GM23338 (cell line): ENCODE measurements at regions not wholly inside any gene's neighbourhood (a gene's known extent, or its start where the extent isn't known, plus 50 kb on each side); places are given as distances from the start of the nearest gene placed in this dataset.

Experiments used
- ATAC-seq: fragments of 200-7000 bp; cut with Tn5 transposase; 3 replicates; pipeline ENCODE4 v1.9.1; 2020
- DNase-seq: peaks from one replicate; pipeline ENCODE4 v3.0.0-alpha.2; 2015; ENCODE audit warnings: low spot score
- H2AFZ ChIP-seq: fragments of 200-600 bp; sonication (generic); 2 replicates; pipeline ENCODE4 v1.8.0; 2016; ENCODE audit warnings: antibody characterized with exemption, mild to moderate bottlenecking, moderate library complexity
- H3F3A ChIP-seq: fragments of 200-600 bp; sonication (generic); replicated peaks from 2 replicates; pipeline ENCODE4 v1.8.0; 2017; ENCODE audit warnings: antibody characterized with exemption, mixed run types, low read depth
- H3K27ac ChIP-seq: fragments of 200-600 bp; sonication (generic); 2 replicates; pipeline ENCODE4 v1.6.1; 2016; ENCODE audit warnings: low read depth
- H3K27me3 ChIP-seq: fragments of 200-600 bp; sonication (generic); 2 replicates; pipeline ENCODE4 v1.8.0; 2016; ENCODE audit warnings: mild to moderate bottlenecking, mixed run types, moderate library complexity; ENCODE audit not compliant: insufficient read depth
- H3K36me3 ChIP-seq: fragments of 200-600 bp; sonication (generic); 2 replicates; pipeline ENCODE4 v1.8.0; 2016; ENCODE audit warnings: mild to moderate bottlenecking; ENCODE audit not compliant: insufficient read depth
- H3K4me1 ChIP-seq: fragments of 200-600 bp; sonication (generic); 2 replicates; pipeline ENCODE4 v1.8.0; 2016; ENCODE audit warnings: mild to moderate bottlenecking, moderate library complexity; ENCODE audit not compliant: insufficient read depth
- H3K4me2 ChIP-seq: fragments of 200-600 bp; sonication (generic); 2 replicates; pipeline ENCODE4 v1.7.1; 2017; ENCODE audit warnings: mixed run types
- H3K4me3 ChIP-seq: fragments of 200-600 bp; sonication (generic); 2 replicates; pipeline ENCODE4 v1.6.1; 2016; ENCODE audit warnings: mixed run types
- H3K79me2 ChIP-seq: fragments of 200-600 bp; sonication (generic); replicated peaks from 2 replicates; pipeline ENCODE4 v1.8.0; 2017; ENCODE audit warnings: mild to moderate bottlenecking; ENCODE audit not compliant: insufficient read depth
- H3K9me2 ChIP-seq: fragments of 200-600 bp; sonication (generic); 2 replicates; pipeline ENCODE4 v1.8.0; 2017; ENCODE audit not compliant: insufficient read depth
- H4K20me1 ChIP-seq: fragments of 200-600 bp; sonication (generic); replicated peaks from 2 replicates; pipeline ENCODE4 v1.8.0; 2017; ENCODE audit warnings: mild to moderate bottlenecking; ENCODE audit not compliant: insufficient read depth
- H3K27ac Mint-ChIP-seq: 2 replicates; pipeline ENCODE4 v1.8.0; 2020; ENCODE audit warnings: inconsistent platforms, mild to moderate bottlenecking, moderate library complexity, mixed read lengths
- H3K27me3 Mint-ChIP-seq: 3 replicates; pipeline ENCODE4 v1.8.0; 2022; ENCODE audit warnings: low read depth, mild to moderate bottlenecking, moderate library complexity, mixed read lengths, inconsistent platforms; ENCODE audit not compliant: insufficient read depth, poor library complexity
- H3K36me3 Mint-ChIP-seq: 3 replicates; pipeline ENCODE4 v1.8.0; 2021; ENCODE audit warnings: low read depth, mild to moderate bottlenecking, inconsistent platforms, moderate library complexity, mixed read lengths
- H3K4me1 Mint-ChIP-seq: 3 replicates; pipeline ENCODE4 v1.8.0; 2020; ENCODE audit warnings: mild to moderate bottlenecking, inconsistent platforms, mixed read lengths
- H3K4me3 Mint-ChIP-seq: 3 replicates; pipeline ENCODE4 v1.8.0; 2021; ENCODE audit warnings: moderate library complexity, mild to moderate bottlenecking, inconsistent platforms, mixed read lengths
- H3K9me3 Mint-ChIP-seq: 3 replicates; pipeline ENCODE4 v1.8.0; 2020; ENCODE audit warnings: moderate library complexity, mild to moderate bottlenecking, inconsistent platforms, mixed read lengths
- CREB1 ChIP-seq: fragments of 250-450 bp; sonication (Bioruptor Pico); IDR thresholded peaks from 2 replicates; pipeline ENCODE4 v1.5.0; 2020; ENCODE audit warnings: low read depth, mild to moderate bottlenecking, moderate library complexity
- EZH2 ChIP-seq: fragments of 200-600 bp; sonication (generic); IDR thresholded peaks from one replicate; pipeline ENCODE4 v1.8.0; 2017; ENCODE audit warnings: antibody characterized with exemption, mild to moderate bottlenecking, low read depth; ENCODE audit not compliant: unreplicated experiment
- JUNB ChIP-seq: IDR thresholded peaks from one replicate; pipeline ENCODE4 v1.6.1; 2016; ENCODE audit warnings: antibody characterized with exemption; ENCODE audit not compliant: unreplicated experiment
- NANOG ChIP-seq: IDR thresholded peaks from 2 replicates; pipeline ENCODE4 v1.6.1; 2016; ENCODE audit warnings: antibody characterized with exemption, borderline replicate concordance
- STAT1 ChIP-seq: IDR thresholded peaks from one replicate; pipeline ENCODE4 v1.6.1; 2016; ENCODE audit warnings: antibody characterized with exemption; ENCODE audit not compliant: unreplicated experiment
- ZNF331 ChIP-seq: fragments of 250-450 bp; sonication (Bioruptor Pico); IDR thresholded peaks from 2 replicates; pipeline ENCODE4 v1.5.0; 2020; ENCODE audit warnings: low read depth, mild to moderate bottlenecking, moderate library complexity
- TF ChIP-seq, protein P1 (sequence below): IDR thresholded peaks from 2 replicates; pipeline ENCODE4 v1.6.1; 2016; ENCODE audit warnings: antibody characterized with exemption
- TF ChIP-seq, protein P2 (sequence below): IDR thresholded peaks from one replicate; pipeline ENCODE4 v1.6.1; 2018; ENCODE audit warnings: antibody characterized with exemption; ENCODE audit not compliant: unreplicated experiment
- TF ChIP-seq, protein P3 (sequence below), 2 experiments: fragments of 200-600 bp in 1 of 2; sonication (generic) in 1 of 2; conservative IDR thresholded peaks; 2 replicates each; pipeline versions ENCODE4 v1.5.1 to v1.6.1; 2016 to 2017; ENCODE audit warnings: antibody characterized with exemption in 2 of 2, low read depth in 2 of 2, mild to moderate bottlenecking in 2 of 2, moderate library complexity in 1 of 2
- TF ChIP-seq, protein P4 (sequence below): fragments of 250-450 bp; sonication (Bioruptor Pico); IDR thresholded peaks from 2 replicates; pipeline ENCODE4 v1.5.0; 2020; ENCODE audit warnings: mild to moderate bottlenecking, moderate library complexity

DNA sequence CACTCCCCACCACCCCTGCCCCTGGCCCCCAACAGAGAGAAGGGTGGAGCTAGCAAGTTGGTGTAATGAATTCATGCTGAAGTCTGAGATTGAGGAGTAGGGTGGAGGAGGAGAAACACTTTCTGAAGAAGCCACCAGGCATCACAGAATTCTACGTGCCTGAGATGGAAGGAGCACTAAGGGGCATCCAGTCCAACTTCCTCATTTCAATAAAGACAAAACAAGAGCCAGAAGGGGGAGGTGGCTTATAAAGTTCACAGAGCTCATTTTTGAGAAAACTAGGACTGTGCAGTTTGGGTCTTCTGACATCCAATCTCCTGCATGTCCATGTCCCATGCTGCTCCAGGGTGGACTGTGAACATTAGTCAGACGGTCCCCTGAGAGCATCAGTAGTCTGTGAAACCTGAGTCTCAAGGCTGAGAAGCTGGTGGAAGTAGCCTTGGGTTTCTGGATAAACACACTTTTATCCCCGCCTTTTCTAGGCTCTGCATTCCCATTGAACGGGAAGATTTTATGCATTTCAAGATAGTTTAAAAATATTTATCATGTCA is 77.7 kb downstream of the TRIM43 start:
- H3K36me3 ChIP-seq, result no peaks in the 10 kb centered on the region
- no peaks in the 10 kb centered on the region for H3K4me1 ChIP-seq
- H3K36me3 Mint-ChIP-seq, result no peaks in the 10 kb centered on the region
- peaks cover 5% of the 10 kb centered on the region for H3K27me3 Mint-ChIP-seq
- H3K4me3 Mint-ChIP-seq, result no peak overlapping the region
- no peak overlapping the region for H3K4me2 ChIP-seq
- H3K4me3 ChIP-seq, result no peak overlapping the region
- DNase-seq, result no peak
- no peak overlapping the region for H3K27ac Mint-ChIP-seq
- no peaks in the 10 kb centered on the region for H4K20me1 ChIP-seq
- H3K27ac ChIP-seq, result no peak overlapping the region
- no peaks in the 10 kb centered on the region for H3F3A ChIP-seq
- peaks cover 3% of the 10 kb centered on the region; the same call in 1 of the 3 replicates for H3K4me1 Mint-ChIP-seq
- H3K79me2 ChIP-seq, result no peaks in the 10 kb centered on the region
- no peaks in the 10 kb centered on the region for H3K9me2 ChIP-seq
- no peak overlapping the region for H2AFZ ChIP-seq
- ATAC-seq, result no peak
- H3K9me3 Mint-ChIP-seq, result no peaks in the 10 kb centered on the region
- no peak for TF ChIP-seq STAT1
- TF ChIP-seq EZH2, result no peak
- TF ChIP-seq NANOG, result no peak
- TF ChIP-seq ZNF331 (CRISPR knock-in tag), result no peak
- TF ChIP-seq, protein P1, sequence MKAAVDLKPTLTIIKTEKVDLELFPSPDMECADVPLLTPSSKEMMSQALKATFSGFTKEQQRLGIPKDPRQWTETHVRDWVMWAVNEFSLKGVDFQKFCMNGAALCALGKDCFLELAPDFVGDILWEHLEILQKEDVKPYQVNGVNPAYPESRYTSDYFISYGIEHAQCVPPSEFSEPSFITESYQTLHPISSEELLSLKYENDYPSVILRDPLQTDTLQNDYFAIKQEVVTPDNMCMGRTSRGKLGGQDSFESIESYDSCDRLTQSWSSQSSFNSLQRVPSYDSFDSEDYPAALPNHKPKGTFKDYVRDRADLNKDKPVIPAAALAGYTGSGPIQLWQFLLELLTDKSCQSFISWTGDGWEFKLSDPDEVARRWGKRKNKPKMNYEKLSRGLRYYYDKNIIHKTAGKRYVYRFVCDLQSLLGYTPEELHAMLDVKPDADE, result no peak
- no peak for TF ChIP-seq CREB1 (CRISPR knock-in tag)
- H3K27me3 ChIP-seq, result no peaks in the 10 kb centered on the region

DNA sequence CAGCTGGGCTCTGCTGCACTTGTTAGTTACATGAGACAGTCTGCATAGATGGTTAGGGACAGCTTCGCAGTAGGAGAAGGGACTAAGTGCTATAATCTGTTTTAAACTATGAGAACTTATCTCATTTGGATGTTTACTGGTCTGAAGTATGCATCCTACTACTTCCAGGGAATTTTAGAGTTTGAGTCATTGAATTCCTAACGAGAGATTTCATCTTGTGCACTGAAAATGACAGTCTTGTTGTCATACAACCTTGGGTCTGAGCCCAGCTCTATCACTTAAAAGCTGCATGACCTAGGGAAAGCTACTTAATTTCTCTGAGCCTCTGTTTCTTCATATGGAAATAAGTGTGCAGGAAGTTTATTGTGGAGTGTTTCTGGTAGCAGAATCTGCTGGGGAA is 78.4 kb downstream of the TRIM43 start:
- Mint-ChIP-seq H3K9me3 (no peaks in the 10 kb centered on the region), H3K4me3 (no peak overlapping the region), H3K27ac (peak overlapping the region; percentile 4; the same call in 1 of the 2 replicates), H3K36me3 (no peaks in the 10 kb centered on the region), H3K4me1 (peaks cover 3% of the 10 kb centered on the region; the same call in 1 of the 3 replicates), H3K27me3 (peaks cover 5% of the 10 kb centered on the region)
- Histone ChIP-seq H2AFZ (no peak overlapping the region), H3K9me2 (no peaks in the 10 kb centered on the region), H3K4me3 (no peak overlapping the region), H4K20me1 (no peaks in the 10 kb centered on the region), H3K79me2 (no peaks in the 10 kb centered on the region), H3K27ac (no peak overlapping the region), H3K4me1 (no peaks in the 10 kb centered on the region), H3K4me2 (no peak overlapping the region), H3K27me3 (no peaks in the 10 kb centered on the region), H3F3A (no peaks in the 10 kb centered on the region), H3K36me3 (no peaks in the 10 kb centered on the region)
- DNase-seq, result no peak
- no peak for ATAC-seq
- no peak for TF ChIP-seq JUNB
- TF ChIP-seq ZNF331 (CRISPR knock-in tag), result no peak
- TF ChIP-seq, protein P2, sequence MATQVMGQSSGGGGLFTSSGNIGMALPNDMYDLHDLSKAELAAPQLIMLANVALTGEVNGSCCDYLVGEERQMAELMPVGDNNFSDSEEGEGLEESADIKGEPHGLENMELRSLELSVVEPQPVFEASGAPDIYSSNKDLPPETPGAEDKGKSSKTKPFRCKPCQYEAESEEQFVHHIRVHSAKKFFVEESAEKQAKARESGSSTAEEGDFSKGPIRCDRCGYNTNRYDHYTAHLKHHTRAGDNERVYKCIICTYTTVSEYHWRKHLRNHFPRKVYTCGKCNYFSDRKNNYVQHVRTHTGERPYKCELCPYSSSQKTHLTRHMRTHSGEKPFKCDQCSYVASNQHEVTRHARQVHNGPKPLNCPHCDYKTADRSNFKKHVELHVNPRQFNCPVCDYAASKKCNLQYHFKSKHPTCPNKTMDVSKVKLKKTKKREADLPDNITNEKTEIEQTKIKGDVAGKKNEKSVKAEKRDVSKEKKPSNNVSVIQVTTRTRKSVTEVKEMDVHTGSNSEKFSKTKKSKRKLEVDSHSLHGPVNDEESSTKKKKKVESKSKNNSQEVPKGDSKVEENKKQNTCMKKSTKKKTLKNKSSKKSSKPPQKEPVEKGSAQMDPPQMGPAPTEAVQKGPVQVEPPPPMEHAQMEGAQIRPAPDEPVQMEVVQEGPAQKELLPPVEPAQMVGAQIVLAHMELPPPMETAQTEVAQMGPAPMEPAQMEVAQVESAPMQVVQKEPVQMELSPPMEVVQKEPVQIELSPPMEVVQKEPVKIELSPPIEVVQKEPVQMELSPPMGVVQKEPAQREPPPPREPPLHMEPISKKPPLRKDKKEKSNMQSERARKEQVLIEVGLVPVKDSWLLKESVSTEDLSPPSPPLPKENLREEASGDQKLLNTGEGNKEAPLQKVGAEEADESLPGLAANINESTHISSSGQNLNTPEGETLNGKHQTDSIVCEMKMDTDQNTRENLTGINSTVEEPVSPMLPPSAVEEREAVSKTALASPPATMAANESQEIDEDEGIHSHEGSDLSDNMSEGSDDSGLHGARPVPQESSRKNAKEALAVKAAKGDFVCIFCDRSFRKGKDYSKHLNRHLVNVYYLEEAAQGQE, result no peak
- TF ChIP-seq, protein P3, sequence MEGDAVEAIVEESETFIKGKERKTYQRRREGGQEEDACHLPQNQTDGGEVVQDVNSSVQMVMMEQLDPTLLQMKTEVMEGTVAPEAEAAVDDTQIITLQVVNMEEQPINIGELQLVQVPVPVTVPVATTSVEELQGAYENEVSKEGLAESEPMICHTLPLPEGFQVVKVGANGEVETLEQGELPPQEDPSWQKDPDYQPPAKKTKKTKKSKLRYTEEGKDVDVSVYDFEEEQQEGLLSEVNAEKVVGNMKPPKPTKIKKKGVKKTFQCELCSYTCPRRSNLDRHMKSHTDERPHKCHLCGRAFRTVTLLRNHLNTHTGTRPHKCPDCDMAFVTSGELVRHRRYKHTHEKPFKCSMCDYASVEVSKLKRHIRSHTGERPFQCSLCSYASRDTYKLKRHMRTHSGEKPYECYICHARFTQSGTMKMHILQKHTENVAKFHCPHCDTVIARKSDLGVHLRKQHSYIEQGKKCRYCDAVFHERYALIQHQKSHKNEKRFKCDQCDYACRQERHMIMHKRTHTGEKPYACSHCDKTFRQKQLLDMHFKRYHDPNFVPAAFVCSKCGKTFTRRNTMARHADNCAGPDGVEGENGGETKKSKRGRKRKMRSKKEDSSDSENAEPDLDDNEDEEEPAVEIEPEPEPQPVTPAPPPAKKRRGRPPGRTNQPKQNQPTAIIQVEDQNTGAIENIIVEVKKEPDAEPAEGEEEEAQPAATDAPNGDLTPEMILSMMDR (conservative IDR thresholded peaks at IDR 0.05; ENCODE audit: low read depth in 2 of 2), result no peak
- TF ChIP-seq, protein P4, sequence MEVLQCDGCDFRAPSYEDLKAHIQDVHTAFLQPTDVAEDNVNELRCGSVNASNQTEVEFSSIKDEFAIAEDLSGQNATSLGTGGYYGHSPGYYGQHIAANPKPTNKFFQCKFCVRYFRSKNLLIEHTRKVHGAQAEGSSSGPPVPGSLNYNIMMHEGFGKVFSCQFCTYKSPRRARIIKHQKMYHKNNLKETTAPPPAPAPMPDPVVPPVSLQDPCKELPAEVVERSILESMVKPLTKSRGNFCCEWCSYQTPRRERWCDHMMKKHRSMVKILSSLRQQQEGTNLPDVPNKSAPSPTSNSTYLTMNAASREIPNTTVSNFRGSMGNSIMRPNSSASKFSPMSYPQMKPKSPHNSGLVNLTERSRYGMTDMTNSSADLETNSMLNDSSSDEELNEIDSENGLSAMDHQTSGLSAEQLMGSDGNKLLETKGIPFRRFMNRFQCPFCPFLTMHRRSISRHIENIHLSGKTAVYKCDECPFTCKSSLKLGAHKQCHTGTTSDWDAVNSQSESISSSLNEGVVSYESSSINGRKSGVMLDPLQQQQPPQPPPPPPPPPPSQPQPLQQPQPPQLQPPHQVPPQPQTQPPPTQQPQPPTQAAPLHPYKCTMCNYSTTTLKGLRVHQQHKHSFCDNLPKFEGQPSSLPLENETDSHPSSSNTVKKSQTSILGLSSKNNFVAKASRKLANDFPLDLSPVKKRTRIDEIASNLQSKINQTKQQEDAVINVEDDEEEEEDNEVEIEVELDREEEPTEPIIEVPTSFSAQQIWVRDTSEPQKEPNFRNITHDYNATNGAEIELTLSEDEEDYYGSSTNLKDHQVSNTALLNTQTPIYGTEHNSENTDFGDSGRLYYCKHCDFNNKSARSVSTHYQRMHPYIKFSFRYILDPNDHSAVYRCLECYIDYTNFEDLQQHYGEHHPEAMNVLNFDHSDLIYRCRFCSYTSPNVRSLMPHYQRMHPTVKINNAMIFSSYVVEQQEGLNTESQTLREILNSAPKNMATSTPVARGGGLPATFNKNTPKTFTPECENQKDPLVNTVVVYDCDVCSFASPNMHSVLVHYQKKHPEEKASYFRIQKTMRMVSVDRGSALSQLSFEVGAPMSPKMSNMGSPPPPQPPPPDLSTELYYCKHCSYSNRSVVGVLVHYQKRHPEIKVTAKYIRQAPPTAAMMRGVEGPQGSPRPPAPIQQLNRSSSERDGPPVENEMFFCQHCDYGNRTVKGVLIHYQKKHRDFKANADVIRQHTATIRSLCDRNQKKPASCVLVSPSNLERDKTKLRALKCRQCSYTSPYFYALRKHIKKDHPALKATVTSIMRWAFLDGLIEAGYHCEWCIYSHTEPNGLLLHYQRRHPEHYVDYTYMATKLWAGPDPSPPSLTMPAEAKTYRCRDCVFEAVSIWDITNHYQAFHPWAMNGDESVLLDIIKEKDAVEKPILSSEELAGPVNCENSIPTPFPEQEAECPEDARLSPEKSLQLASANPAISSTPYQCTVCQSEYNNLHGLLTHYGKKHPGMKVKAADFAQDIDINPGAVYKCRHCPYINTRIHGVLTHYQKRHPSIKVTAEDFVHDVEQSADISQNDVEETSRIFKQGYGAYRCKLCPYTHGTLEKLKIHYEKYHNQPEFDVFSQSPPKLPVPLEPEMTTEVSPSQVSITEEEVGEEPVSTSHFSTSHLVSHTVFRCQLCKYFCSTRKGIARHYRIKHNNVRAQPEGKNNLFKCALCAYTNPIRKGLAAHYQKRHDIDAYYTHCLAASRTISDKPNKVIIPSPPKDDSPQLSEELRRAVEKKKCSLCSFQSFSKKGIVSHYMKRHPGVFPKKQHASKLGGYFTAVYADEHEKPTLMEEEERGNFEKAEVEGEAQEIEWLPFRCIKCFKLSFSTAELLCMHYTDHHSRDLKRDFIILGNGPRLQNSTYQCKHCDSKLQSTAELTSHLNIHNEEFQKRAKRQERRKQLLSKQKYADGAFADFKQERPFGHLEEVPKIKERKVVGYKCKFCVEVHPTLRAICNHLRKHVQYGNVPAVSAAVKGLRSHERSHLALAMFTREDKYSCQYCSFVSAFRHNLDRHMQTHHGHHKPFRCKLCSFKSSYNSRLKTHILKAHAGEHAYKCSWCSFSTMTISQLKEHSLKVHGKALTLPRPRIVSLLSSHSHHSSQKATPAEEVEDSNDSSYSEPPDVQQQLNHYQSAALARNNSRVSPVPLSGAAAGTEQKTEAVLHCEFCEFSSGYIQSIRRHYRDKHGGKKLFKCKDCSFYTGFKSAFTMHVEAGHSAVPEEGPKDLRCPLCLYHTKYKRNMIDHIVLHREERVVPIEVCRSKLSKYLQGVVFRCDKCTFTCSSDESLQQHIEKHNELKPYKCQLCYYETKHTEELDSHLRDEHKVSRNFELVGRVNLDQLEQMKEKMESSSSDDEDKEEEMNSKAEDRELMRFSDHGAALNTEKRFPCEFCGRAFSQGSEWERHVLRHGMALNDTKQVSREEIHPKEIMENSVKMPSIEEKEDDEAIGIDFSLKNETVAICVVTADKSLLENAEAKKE, result no peak
